ENCODE measurements at regions not wholly inside any gene's neighbourhood (a gene's known extent, or its start where the extent isn't known, plus 50 kb on each side); places are given as distances from the start of the nearest gene placed in this dataset.

DNA sequence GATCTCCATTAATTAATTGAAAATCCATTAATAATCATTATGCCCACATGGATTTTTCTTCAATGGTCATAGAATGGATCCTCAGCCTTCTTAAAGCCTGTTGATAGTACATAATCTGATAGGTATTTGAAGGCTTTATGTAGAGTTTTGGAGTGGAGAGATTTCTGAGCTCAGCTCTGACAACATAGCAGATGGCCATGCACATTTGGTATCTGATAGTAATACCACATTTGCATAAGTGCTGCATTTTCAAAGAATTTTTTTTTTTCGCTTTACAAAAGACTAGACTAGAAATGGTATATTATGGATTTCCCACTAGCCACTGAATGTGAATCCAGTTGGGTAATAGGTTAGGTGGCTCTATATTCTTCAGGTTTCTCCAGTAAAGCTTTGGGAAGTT lies 440.6 kb downstream of the FGF13 start:
- no peak for TF ChIP-seq EP300 (IDR thresholded peaks at IDR 0.05)
- no peak for TF ChIP-seq POLR2A (IDR thresholded peaks at IDR 0.05)
